WERI-Rb-1 (cell line): ENCODE measurements at regions not wholly inside any gene's neighbourhood (a gene's known extent, or its start where the extent isn't known, plus 50 kb on each side); places are given as distances from the start of the nearest gene placed in this dataset.

ENCODE experiments used
- DNase-seq: peaks from one replicate; pipeline ENCODE4 v3.0.0-alpha.2; 2020
- H3K27ac ChIP-seq: fragments of 250-450 bp; sonication (Bioruptor Pico); 2 replicates; pipeline ENCODE4 v1.5.1; 2020; ENCODE audit warnings: mild to moderate bottlenecking, moderate library complexity
- H3K27me3 ChIP-seq: fragments of 250-450 bp; sonication (Bioruptor Pico); 2 replicates; pipeline ENCODE4 v1.5.1; 2021; ENCODE audit warnings: mild to moderate bottlenecking, low read depth, moderate library complexity; ENCODE audit not compliant: insufficient read depth, severe bottlenecking
- H3K36me3 ChIP-seq: fragments of 250-450 bp; sonication (Bioruptor Pico); 2 replicates; pipeline ENCODE4 v1.5.1; 2020; ENCODE audit warnings: mild to moderate bottlenecking, moderate library complexity
- H3K4me3 ChIP-seq: 2 replicates; pipeline ENCODE4 v1.5.1; 2011; ENCODE audit warnings: low read depth, mild to moderate bottlenecking, control low read depth, low read length
- H3K9me3 ChIP-seq: fragments of 250-450 bp; sonication (Bioruptor Pico); 2 replicates; pipeline ENCODE4 v1.5.1; 2021; ENCODE audit warnings: mild to moderate bottlenecking, moderate library complexity; ENCODE audit not compliant: severe bottlenecking
- TF ChIP-seq, protein P1 (sequence below): IDR thresholded peaks from 2 replicates; pipeline ENCODE4 v1.5.1; 2011; ENCODE audit warnings: low read depth, mild to moderate bottlenecking, control low read depth, inconsistent platforms, low read length

DNA sequence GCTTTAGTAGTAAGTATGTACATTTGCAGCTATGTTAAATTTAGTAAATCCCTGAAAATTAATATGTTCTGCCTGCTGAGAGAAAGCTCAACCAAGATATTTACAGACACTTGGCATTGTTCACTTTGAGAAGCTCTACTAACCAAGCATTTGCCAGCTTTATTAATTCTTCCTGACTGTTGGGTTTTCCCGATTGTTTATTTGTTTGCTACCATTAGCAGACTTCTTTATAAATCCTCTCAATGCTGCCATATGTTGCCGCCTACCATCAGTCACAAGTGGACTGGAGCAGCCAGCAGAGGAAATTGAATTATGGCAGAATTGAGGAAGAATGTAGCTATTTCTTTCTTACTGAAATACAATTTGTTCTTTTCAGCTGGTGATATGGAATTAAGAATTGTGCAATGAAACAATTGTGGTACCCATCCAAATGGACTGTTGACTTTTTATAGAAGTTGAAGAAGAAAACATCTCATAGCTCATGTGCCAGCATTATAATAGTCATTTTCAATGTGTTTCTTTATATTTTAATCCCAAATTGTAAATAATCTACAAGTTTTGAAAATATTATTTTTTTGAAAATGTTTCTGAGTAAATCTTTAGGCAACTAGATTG is 588.7 kb upstream of the CDH6 start:
- Histone ChIP-seq H3K4me3 (no peak overlapping the region), H3K27ac (no peak overlapping the region), H3K27me3 (no peaks in the 10 kb centered on the region), H3K36me3 (no peaks in the 10 kb centered on the region), H3K9me3 (no peaks in the 10 kb centered on the region)
- DNase-seq = no peak
- TF ChIP-seq, protein P1, sequence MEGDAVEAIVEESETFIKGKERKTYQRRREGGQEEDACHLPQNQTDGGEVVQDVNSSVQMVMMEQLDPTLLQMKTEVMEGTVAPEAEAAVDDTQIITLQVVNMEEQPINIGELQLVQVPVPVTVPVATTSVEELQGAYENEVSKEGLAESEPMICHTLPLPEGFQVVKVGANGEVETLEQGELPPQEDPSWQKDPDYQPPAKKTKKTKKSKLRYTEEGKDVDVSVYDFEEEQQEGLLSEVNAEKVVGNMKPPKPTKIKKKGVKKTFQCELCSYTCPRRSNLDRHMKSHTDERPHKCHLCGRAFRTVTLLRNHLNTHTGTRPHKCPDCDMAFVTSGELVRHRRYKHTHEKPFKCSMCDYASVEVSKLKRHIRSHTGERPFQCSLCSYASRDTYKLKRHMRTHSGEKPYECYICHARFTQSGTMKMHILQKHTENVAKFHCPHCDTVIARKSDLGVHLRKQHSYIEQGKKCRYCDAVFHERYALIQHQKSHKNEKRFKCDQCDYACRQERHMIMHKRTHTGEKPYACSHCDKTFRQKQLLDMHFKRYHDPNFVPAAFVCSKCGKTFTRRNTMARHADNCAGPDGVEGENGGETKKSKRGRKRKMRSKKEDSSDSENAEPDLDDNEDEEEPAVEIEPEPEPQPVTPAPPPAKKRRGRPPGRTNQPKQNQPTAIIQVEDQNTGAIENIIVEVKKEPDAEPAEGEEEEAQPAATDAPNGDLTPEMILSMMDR = no peak

DNA sequence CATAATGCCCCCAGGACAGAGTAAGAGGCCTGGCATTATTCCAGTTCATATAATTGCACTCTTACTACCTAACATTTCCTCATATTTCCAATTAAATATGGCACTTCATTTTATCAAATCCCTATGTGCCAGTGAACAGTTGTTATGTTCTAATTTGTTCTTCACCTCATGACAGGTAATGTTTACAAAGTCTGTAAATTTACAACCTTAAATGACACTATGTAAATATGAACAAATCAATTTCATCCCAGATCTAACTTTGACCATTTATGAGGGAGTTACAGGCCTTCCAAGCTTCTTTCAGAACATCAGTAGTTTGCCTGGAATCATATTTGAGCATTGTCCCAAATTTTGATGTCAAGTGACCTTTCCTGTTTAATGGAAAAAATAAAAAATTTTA is 592.6 kb upstream of the CDH6 start:
- DNase-seq = no peak
- no peak overlapping the region for H3K4me3 ChIP-seq
- no peak overlapping the region for H3K27ac ChIP-seq
- H3K27me3 ChIP-seq = no peaks in the 10 kb centered on the region
- H3K36me3 ChIP-seq = no peaks in the 10 kb centered on the region
- TF ChIP-seq, protein P1 = no peak
- H3K9me3 ChIP-seq = no peaks in the 10 kb centered on the region

DNA sequence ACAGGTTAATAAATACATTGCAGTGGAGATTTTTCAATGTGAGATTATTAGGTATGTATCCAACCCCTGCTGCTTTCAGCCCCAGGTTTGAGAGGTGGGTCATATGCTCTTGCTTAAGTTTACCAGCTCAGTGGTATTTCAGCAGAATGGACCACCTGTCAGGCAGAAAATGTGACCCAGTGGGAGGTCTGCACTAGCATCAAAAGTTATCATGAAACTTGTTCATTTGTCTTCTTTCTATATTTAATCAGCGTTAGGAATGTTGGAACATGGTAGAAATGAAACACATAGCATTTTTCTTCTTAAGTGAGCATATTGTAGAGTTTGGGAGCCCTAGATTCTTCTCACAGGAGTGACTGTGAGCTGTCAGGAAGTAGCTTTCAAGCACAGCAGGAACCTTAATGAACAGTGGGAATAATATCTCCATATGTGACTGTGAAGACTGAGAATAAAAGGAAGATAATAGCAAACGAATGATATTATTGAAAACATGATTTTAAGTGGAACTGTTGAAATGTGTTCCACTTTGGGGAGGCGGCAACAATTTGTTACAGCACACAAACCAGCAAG is 596.9 kb upstream of the CDH6 start:
- H3K27ac ChIP-seq = no peak overlapping the region
- TF ChIP-seq, protein P1 = no peak

DNA sequence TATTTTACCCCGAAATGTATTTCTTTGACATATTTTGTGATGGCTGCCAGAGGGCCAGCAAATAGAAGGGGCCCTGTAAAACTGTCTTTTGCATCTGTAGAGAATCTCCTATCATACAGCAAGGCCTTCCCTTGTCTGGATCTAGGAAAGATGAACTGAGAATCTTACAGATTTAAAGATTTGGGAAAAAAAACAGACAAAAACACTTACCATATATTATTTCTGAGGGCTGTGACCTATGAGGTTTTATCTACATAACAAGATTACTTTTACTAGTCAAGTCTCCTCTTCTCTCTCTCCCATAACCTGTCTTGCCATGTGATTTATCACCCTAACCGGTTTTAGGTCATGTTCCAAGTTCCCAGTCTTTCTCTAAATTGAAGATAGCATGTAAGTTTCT is 599.2 kb upstream of the CDH6 start:
- TF ChIP-seq, protein P1 = no peak
- Histone ChIP-seq H3K36me3 (no peaks in the 10 kb centered on the region), H3K4me3 (no peak overlapping the region), H3K9me3 (no peaks in the 10 kb centered on the region), H3K27me3 (no peaks in the 10 kb centered on the region), H3K27ac (no peak overlapping the region)
- no peak for DNase-seq

More for the DNA sequence above, 596.9 kb upstream of the CDH6 start:
- Histone ChIP-seq H3K27me3 (no peaks in the 10 kb centered on the region), H3K9me3 (no peaks in the 10 kb centered on the region), H3K4me3 (no peak overlapping the region), H3K36me3 (no peaks in the 10 kb centered on the region)
- DNase-seq = no peak

DNA sequence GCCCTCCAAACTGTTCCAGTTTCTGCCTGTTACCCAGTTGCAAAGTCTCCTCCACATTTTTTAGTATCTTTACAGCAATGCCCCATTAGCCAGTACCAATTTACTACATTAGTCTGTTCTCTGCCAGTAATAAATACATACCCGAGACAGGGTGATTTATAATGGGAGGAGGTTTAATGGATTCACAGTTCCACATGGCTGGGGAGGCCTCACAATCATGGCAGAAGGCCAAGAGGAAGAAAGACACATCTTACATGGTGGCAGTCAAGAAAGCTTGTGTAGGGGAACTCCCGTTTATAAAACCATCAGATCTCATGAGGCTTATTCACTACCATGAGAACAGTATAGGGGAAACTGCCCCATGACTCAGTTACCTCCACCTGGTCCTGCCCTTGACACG is 600.7 kb upstream of the CDH6 start:
- Histone ChIP-seq H3K9me3 (no peaks in the 10 kb centered on the region), H3K36me3 (no peaks in the 10 kb centered on the region), H3K27ac (no peak overlapping the region), H3K4me3 (no peak overlapping the region), H3K27me3 (no peaks in the 10 kb centered on the region)
- TF ChIP-seq, protein P1 = no peak
- no peak for DNase-seq
